ENCODE measurements at regions not wholly inside any gene's neighbourhood (a gene's known extent, or its start where the extent isn't known, plus 50 kb on each side); places are given as distances from the start of the nearest gene placed in this dataset.
"Not testable (repeated sequence)": the region's sequence is repeated elsewhere in the genome, so short reads cannot be mapped to it uniquely, and the experiment has no call there.

GRCh38 chr21:6025139-6025538 lies 4496.2 kb upstream of the TPTE start:
- H3K27me3 ChIP-seq (ENCODE audit: control insufficient read depth in 2 of 2, insufficient read depth in 2 of 2, low read length in 2 of 2); H3K4me3 Mint-ChIP-seq; DNase-seq; H3K27ac ChIP-seq (ENCODE audit: low read depth, low read length); H3K36me3 ChIP-seq (ENCODE audit: control insufficient read depth in 2 of 3, insufficient read depth in 3 of 3, low read length in 3 of 3); H3K27ac Mint-ChIP-seq; H3K36me3 Mint-ChIP-seq; intact Hi-C loops (cut with micrococcal nuclease); H3K4me3 ChIP-seq (ENCODE audit: low read length); POLR2A ChIA-PET; ATAC-seq; H3K27me3 Mint-ChIP-seq; CTCF ChIA-PET; H3K4me1 ChIP-seq (ENCODE audit: control insufficient read depth in 2 of 2, insufficient read depth in 2 of 2, low read length in 2 of 2); H3K9me3 Mint-ChIP-seq; H3K9me3 ChIP-seq (ENCODE audit: control insufficient read depth in 2 of 3, low read length in 3 of 3); H3K4me1 Mint-ChIP-seq: not testable (repeated sequence)

GRCh38 chr21:6027497-6027896 lies 4493.9 kb upstream of the TPTE start:
- H3K36me3 ChIP-seq (ENCODE audit: control insufficient read depth in 2 of 3, insufficient read depth in 3 of 3, low read length in 3 of 3); H3K4me3 Mint-ChIP-seq; H3K27ac ChIP-seq (ENCODE audit: low read depth, low read length); H3K27me3 ChIP-seq (ENCODE audit: control insufficient read depth in 2 of 2, insufficient read depth in 2 of 2, low read length in 2 of 2); H3K4me1 ChIP-seq (ENCODE audit: control insufficient read depth in 2 of 2, insufficient read depth in 2 of 2, low read length in 2 of 2); DNase-seq; H3K4me3 ChIP-seq (ENCODE audit: low read length); H3K27ac Mint-ChIP-seq; CTCF ChIA-PET; H3K9me3 ChIP-seq (ENCODE audit: control insufficient read depth in 2 of 3, low read length in 3 of 3); H3K27me3 Mint-ChIP-seq; ATAC-seq; intact Hi-C loops (cut with micrococcal nuclease); H3K36me3 Mint-ChIP-seq; H3K4me1 Mint-ChIP-seq; H3K9me3 Mint-ChIP-seq; POLR2A ChIA-PET: not testable (repeated sequence)

DNA sequence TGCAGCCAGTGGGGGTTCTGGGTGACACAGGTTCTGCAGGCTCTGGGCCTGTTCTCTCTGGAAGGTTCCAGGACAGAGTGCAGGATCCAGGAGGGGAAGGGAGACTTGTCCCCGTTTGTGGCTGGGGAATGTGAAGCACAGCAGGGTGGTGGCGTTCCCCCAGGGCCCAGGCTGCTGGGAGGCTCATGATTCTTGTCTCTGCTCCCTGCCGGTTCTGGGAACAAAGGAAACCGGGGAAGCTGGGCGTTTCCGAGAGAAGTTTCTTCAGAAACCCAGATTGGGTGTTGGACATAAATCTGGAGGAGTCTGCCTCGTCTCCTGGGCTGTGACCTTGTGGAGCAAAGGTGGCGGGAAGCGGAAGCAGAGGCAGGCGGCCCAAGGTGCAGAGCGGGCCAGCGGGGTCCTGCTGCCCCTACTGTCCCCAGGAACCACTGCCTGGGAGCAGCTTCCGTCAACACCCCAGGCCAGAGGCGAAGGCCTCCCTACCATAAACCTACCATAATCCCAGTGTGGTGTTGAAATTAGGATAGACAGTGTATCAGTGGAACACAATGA lies 4487.2 kb upstream of the TPTE start:
- CTCF ChIA-PET, result not testable (repeated sequence)

DNA sequence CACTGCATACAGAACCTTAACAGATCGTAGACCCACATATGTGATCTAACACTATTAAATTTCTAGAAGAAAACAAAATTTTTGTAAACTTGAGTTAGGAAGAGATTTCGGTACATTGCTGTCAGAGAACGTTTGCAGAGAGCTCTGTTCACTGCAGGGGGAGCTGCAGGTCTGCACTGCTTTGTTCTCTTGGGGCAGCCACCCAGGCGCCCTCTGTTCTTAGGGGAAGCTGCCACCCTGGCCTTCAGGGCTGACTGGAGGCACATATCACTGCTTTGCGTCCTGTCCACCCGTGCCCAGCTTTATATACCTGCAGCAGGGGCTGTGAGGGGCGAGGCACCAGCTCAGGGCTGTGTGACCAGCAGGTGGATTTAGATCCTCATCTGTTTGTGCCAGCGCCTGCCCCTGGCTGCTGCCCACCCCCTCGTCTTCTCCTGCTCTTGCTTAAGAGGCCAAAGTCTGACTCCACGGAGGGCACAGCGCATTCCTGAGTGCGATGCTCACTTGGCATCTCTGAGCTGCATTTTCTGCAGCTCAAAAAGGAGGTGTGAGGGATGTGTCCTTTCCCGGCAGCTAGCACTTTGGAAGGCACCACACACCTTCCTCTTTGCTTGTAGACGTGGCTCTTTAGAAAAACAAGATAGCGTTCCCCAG lies 4486.4 kb upstream of the TPTE start:
- H3K36me3 ChIP-seq (ENCODE audit: control insufficient read depth in 2 of 3, insufficient read depth in 3 of 3, low read length in 3 of 3); H3K27me3 ChIP-seq (ENCODE audit: control insufficient read depth in 2 of 2, insufficient read depth in 2 of 2, low read length in 2 of 2): not testable (repeated sequence)

More for the DNA sequence above, 4487.2 kb upstream of the TPTE start:
- H3K9me3 Mint-ChIP-seq; intact Hi-C loops (cut with micrococcal nuclease); H3K4me3 Mint-ChIP-seq; ATAC-seq; H3K36me3 ChIP-seq (ENCODE audit: control insufficient read depth in 2 of 3, insufficient read depth in 3 of 3, low read length in 3 of 3); H3K4me1 Mint-ChIP-seq; H3K4me1 ChIP-seq (ENCODE audit: control insufficient read depth in 2 of 2, insufficient read depth in 2 of 2, low read length in 2 of 2); H3K36me3 Mint-ChIP-seq; H3K27ac Mint-ChIP-seq; H3K9me3 ChIP-seq (ENCODE audit: control insufficient read depth in 2 of 3, low read length in 3 of 3); H3K4me3 ChIP-seq (ENCODE audit: low read length); H3K27ac ChIP-seq (ENCODE audit: low read depth, low read length); POLR2A ChIA-PET; DNase-seq; H3K27me3 ChIP-seq (ENCODE audit: control insufficient read depth in 2 of 2, insufficient read depth in 2 of 2, low read length in 2 of 2); H3K27me3 Mint-ChIP-seq: not testable (repeated sequence)

GRCh38 chr21:6035474-6036155 lies 4485.8 kb upstream of the TPTE start:
- H3K27me3 ChIP-seq (ENCODE audit: control insufficient read depth in 2 of 2, insufficient read depth in 2 of 2, low read length in 2 of 2); H3K9me3 Mint-ChIP-seq; H3K4me3 ChIP-seq (ENCODE audit: low read length); H3K4me1 ChIP-seq (ENCODE audit: control insufficient read depth in 2 of 2, insufficient read depth in 2 of 2, low read length in 2 of 2); H3K27ac Mint-ChIP-seq; H3K9me3 ChIP-seq (ENCODE audit: control insufficient read depth in 2 of 3, low read length in 3 of 3); H3K36me3 ChIP-seq (ENCODE audit: control insufficient read depth in 2 of 3, insufficient read depth in 3 of 3, low read length in 3 of 3); DNase-seq; H3K4me3 Mint-ChIP-seq; H3K4me1 Mint-ChIP-seq; H3K36me3 Mint-ChIP-seq; CTCF ChIA-PET; H3K27ac ChIP-seq (ENCODE audit: low read depth, low read length); intact Hi-C loops (cut with micrococcal nuclease); POLR2A ChIA-PET; H3K27me3 Mint-ChIP-seq: not testable (repeated sequence)
- ATAC-seq, result peak; percentile 62

More for the DNA sequence above, 4486.4 kb upstream of the TPTE start:
- H3K27me3 Mint-ChIP-seq; H3K4me1 ChIP-seq (ENCODE audit: control insufficient read depth in 2 of 2, insufficient read depth in 2 of 2, low read length in 2 of 2); DNase-seq; H3K9me3 ChIP-seq (ENCODE audit: control insufficient read depth in 2 of 3, low read length in 3 of 3); CTCF ChIA-PET; POLR2A ChIA-PET; H3K27ac ChIP-seq (ENCODE audit: low read depth, low read length); H3K27ac Mint-ChIP-seq; intact Hi-C loops (cut with micrococcal nuclease); H3K36me3 Mint-ChIP-seq; H3K9me3 Mint-ChIP-seq; H3K4me3 ChIP-seq (ENCODE audit: low read length); H3K4me1 Mint-ChIP-seq; H3K4me3 Mint-ChIP-seq; ATAC-seq: not testable (repeated sequence)

DNA sequence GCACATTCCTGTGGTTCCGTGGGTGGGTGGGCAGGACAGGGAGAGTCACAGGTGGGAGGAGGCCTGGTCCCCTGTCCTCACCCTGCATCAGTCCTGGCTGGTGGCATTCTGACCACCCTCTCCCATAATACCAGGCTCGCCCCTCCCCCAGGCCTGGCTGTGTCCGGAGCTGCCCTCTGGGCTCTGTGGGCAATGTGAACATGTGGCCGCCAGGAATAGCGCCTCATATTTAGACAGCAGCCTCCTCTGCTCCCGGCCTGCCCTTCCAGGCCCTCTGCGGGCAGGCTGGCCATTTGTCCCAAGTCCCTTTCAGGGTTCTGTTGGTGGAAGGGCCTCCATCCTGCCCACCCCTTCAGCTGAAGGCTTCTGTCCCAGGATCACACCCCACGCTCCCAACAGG lies 4482.2 kb upstream of the TPTE start:
- POLR2A ChIA-PET; H3K4me1 ChIP-seq (ENCODE audit: control insufficient read depth in 2 of 2, insufficient read depth in 2 of 2, low read length in 2 of 2); H3K27ac Mint-ChIP-seq; H3K9me3 Mint-ChIP-seq; H3K27me3 ChIP-seq (ENCODE audit: control insufficient read depth in 2 of 2, insufficient read depth in 2 of 2, low read length in 2 of 2); H3K36me3 ChIP-seq (ENCODE audit: control insufficient read depth in 2 of 3, insufficient read depth in 3 of 3, low read length in 3 of 3); DNase-seq; H3K4me3 ChIP-seq (ENCODE audit: low read length); H3K4me3 Mint-ChIP-seq; ATAC-seq; H3K36me3 Mint-ChIP-seq; H3K27ac ChIP-seq (ENCODE audit: low read depth, low read length); H3K9me3 ChIP-seq (ENCODE audit: control insufficient read depth in 2 of 3, low read length in 3 of 3); CTCF ChIA-PET; intact Hi-C loops (cut with micrococcal nuclease); H3K27me3 Mint-ChIP-seq; H3K4me1 Mint-ChIP-seq: not testable (repeated sequence)

DNA sequence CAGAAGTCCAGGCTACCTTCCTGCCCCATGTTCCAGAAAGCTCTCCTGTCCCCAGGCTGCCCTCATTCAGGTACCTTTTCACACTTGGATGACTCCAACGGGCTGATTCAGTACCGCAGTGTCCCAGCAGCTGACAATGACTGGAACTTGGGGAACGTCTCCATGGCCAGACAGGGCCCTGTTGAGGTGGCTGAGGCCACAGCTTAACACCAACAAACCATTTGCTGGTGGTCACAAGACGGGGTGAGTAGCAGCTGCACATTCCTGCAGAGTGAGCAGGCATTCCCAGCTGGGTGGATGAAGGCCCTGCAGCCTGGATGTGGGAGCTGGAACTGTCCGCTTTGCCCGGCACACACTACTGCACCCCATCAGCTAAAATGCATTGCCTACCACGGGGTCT lies 4481.3 kb upstream of the TPTE start:
- ATAC-seq; H3K36me3 Mint-ChIP-seq; CTCF ChIA-PET; H3K4me3 Mint-ChIP-seq; H3K27me3 Mint-ChIP-seq; POLR2A ChIA-PET; H3K27ac ChIP-seq (ENCODE audit: low read depth, low read length); H3K4me1 ChIP-seq (ENCODE audit: control insufficient read depth in 2 of 2, insufficient read depth in 2 of 2, low read length in 2 of 2); H3K4me1 Mint-ChIP-seq; H3K4me3 ChIP-seq (ENCODE audit: low read length); H3K27ac Mint-ChIP-seq; H3K9me3 Mint-ChIP-seq; H3K9me3 ChIP-seq (ENCODE audit: control insufficient read depth in 2 of 3, low read length in 3 of 3); H3K36me3 ChIP-seq (ENCODE audit: control insufficient read depth in 2 of 3, insufficient read depth in 3 of 3, low read length in 3 of 3); DNase-seq; H3K27me3 ChIP-seq (ENCODE audit: control insufficient read depth in 2 of 2, insufficient read depth in 2 of 2, low read length in 2 of 2); intact Hi-C loops (cut with micrococcal nuclease): not testable (repeated sequence)

Measured in naive thymus-derived CD4-positive, alpha-beta T cell (primary cell).